Left ventricle myocardium inferior (tissue), 1 donor: ENCODE measurements at regions not wholly inside any gene's neighbourhood (a gene's known extent, or its start where the extent isn't known, plus 50 kb on each side); places are given as distances from the start of the nearest gene placed in this dataset.

Source experiments
- DNase-seq: peaks from one replicate; pipeline ENCODE4 v3.0.0-alpha.2; 2020
- H3K27ac ChIP-seq: fragments of 200-600 bp; replicated peaks from 2 replicates; pipeline ENCODE4 v1.8.0; 2021
- H3K27me3 ChIP-seq: fragments of 200-600 bp; 2 replicates; pipeline ENCODE4 v1.8.0; 2021; ENCODE audit warnings: low read depth
- H3K36me3 ChIP-seq: fragments of 200-600 bp; 2 replicates; pipeline ENCODE4 v1.8.0; 2021
- H3K4me1 ChIP-seq: fragments of 200-600 bp; 2 replicates; pipeline ENCODE4 v1.8.0; 2021
- H3K4me3 ChIP-seq: fragments of 200-600 bp; 2 replicates; pipeline ENCODE4 v1.8.0; 2021; ENCODE audit warnings: mild to moderate bottlenecking, moderate library complexity
- H3K9me3 ChIP-seq: fragments of 200-600 bp; replicated peaks from 2 replicates; pipeline ENCODE4 v1.8.0; 2021
- intact Hi-C: fragments of 100-400 bp; cut with micrococcal nuclease; formaldehyde crosslinking; loops from one replicate; pipeline ENCODE4 v1.11.0; 2022
- TF ChIP-seq, protein P1 (sequence below): fragments of 200-600 bp; IDR thresholded peaks from 2 replicates; pipeline ENCODE4 v1.8.0; 2021; ENCODE audit warnings: antibody characterized with exemption, mild to moderate bottlenecking, borderline replicate concordance
- donor health status: DM: no; HTN: yes; CAD: no; lungs with severe emphysema.

DNA sequence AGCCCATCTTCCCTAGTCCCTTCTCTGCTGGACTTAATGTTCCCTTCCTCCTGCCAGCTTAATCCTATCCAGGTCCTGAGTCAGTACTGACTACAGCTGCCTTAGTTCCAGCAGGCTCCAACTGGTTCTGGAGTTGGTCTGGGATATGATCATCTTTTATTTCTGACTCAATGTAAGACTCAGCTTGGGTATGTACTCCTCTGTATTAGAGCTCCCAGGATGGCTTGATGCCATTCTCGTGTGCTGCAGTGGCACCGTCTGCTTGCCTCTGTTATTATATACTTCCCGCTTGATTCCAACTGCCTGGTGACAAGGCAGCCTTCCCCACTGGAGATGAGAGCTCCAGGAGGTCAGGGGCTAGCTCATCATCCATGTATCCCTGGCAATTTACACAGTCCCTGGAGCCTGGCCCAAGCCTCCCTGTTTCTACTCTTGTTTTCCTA lies 164.4 kb upstream of the DPT start:
- intact Hi-C loops = no loop called here
- peak overlapping the region; percentile 74 for H3K27ac ChIP-seq
- TF ChIP-seq, protein P1, sequence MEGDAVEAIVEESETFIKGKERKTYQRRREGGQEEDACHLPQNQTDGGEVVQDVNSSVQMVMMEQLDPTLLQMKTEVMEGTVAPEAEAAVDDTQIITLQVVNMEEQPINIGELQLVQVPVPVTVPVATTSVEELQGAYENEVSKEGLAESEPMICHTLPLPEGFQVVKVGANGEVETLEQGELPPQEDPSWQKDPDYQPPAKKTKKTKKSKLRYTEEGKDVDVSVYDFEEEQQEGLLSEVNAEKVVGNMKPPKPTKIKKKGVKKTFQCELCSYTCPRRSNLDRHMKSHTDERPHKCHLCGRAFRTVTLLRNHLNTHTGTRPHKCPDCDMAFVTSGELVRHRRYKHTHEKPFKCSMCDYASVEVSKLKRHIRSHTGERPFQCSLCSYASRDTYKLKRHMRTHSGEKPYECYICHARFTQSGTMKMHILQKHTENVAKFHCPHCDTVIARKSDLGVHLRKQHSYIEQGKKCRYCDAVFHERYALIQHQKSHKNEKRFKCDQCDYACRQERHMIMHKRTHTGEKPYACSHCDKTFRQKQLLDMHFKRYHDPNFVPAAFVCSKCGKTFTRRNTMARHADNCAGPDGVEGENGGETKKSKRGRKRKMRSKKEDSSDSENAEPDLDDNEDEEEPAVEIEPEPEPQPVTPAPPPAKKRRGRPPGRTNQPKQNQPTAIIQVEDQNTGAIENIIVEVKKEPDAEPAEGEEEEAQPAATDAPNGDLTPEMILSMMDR = no peak
- H3K4me1 ChIP-seq = no peaks in the 10 kb centered on the region
- H3K9me3 ChIP-seq = peaks cover 5% of the 10 kb centered on the region
- H3K27me3 ChIP-seq = no peaks in the 10 kb centered on the region
- DNase-seq = peak; percentile 25
- no peaks in the 10 kb centered on the region for H3K36me3 ChIP-seq
- no peak overlapping the region for H3K4me3 ChIP-seq

DNA sequence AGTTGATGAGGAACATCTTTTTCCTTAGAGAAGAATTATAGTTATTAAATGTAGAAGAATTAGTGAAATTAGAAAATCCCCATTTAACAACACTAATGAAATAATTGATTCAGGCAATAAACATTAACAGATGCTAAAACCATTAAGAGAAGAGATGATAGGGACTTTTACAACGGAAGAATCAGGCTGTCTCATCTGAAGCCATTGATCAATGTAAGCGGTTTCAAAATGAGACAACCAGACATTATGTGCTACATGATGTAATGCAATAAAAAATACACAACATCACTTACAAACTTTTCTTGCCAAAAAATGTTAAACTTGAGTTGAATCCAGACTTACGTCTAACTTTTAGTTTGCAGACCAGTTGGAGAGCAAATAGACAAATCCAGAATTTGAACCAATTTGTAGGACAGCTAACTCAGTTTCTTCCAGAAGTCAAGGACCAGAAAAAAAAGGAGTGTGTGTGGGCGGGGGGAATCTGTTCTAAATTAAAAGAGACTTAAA lies 165.4 kb upstream of the DPT start:
- no peaks in the 10 kb centered on the region for H3K4me1 ChIP-seq
- H3K36me3 ChIP-seq = no peaks in the 10 kb centered on the region
- DNase-seq = no peak
- intact Hi-C loops = no loop called here
- no peaks in the 10 kb centered on the region for H3K27me3 ChIP-seq
- H3K4me3 ChIP-seq = no peak overlapping the region
- H3K9me3 ChIP-seq = no peaks in the 10 kb centered on the region
- H3K27ac ChIP-seq = peak overlapping the region; percentile 74
- TF ChIP-seq, protein P1 = no peak

DNA sequence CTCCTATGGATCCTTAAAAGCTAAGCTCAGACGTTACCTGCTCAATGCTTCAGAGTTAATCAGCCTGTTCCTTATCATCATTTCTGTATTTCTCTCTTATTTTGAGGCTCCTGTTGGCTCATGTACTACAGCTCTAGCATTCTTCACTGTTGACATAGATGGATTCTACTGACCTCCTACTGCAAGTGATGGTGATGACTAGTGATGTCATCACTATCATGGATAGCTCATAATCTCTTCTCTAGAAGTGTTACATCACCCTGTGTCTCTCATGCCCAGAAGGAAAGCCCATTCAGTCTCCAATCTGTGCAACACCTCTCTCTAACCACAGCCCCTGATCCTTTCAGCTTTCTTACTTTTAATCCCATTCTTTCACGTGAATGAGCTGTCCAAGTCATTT lies 168.2 kb upstream of the DPT start:
- no peak overlapping the region for H3K27ac ChIP-seq
- no peak for DNase-seq
- TF ChIP-seq, protein P1 = no peak
- H3K27me3 ChIP-seq = no peaks in the 10 kb centered on the region
- no peaks in the 10 kb centered on the region for H3K4me1 ChIP-seq
- H3K4me3 ChIP-seq = no peak overlapping the region
- intact Hi-C loops = no loop called here
- no peaks in the 10 kb centered on the region for H3K9me3 ChIP-seq
- H3K36me3 ChIP-seq = no peaks in the 10 kb centered on the region

DNA sequence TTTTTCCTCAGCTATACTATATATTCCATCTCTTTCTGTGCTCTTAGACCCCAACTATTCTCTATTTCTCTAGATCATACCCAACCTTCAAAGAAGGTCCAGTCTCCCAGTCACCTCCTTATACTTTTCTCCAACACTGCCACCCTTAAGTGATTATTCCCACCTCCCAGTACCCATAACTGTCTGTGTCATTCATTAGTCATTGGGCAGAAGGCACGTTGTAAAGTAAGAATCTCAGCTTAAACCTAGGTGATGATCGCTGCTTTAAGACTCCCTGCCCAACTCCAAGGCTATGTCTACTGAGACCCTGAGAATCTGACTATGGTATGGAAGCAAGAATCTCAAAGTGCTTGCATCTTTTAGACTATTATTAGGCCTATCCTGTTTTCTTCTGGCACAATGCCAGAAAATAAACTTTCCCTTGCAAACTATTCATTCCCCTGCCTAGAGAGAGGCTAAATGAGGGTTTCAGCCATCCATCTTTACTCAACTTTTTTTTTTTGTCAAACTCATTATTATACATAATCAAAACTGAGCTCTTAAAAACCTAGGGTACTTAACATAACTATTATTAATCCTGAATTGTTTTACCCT lies 174.3 kb upstream of the DPT start:
- TF ChIP-seq, protein P1 = no peak
- H3K27ac ChIP-seq = no peak overlapping the region
- H3K9me3 ChIP-seq = no peaks in the 10 kb centered on the region
- no peaks in the 10 kb centered on the region for H3K27me3 ChIP-seq
- intact Hi-C loops = no loop called here
- H3K36me3 ChIP-seq = no peaks in the 10 kb centered on the region
- no peak overlapping the region for H3K4me3 ChIP-seq
- no peak for DNase-seq
- peaks cover 12% of the 10 kb centered on the region for H3K4me1 ChIP-seq

DNA sequence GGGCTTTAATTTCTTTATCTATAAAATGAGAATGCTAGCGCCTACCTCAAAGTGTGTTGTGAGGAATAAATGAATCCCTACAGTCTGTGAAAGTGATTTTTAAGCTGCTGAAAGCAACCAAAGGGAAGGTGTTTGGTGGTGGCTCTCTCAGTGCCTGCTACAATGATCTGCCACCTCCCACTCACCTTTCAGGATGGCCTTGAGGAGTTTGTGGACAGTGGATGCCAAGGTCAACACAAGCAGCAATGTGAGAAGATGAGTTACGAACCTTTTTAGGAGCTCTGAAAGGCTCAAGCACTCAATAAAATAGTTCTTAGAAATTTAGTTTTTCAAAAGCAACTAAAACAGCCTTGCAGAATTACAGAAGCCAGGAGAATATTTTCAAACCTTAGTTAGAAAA lies 176.6 kb upstream of the DPT start:
- intact Hi-C loops = no loop called here
- no peak overlapping the region for H3K27ac ChIP-seq
- TF ChIP-seq, protein P1 = no peak

More for the DNA sequence above, 176.6 kb upstream of the DPT start:
- H3K27me3 ChIP-seq = no peaks in the 10 kb centered on the region
- no peak for DNase-seq
- no peaks in the 10 kb centered on the region for H3K9me3 ChIP-seq
- no peak overlapping the region for H3K4me3 ChIP-seq
- H3K4me1 ChIP-seq = peaks cover 14% of the 10 kb centered on the region
- H3K36me3 ChIP-seq = no peaks in the 10 kb centered on the region
